Skeletal muscle satellite cell (primary cell): ENCODE measurements at regions not wholly inside any gene's neighbourhood (a gene's known extent, or its start where the extent isn't known, plus 50 kb on each side); places are given as distances from the start of the nearest gene placed in this dataset.
A peak's percentile ranks its signal among the peaks of the same experiment; 100 is the strongest.
"Not testable (repeated sequence)": the region's sequence is repeated elsewhere in the genome, so short reads cannot be mapped to it uniquely, and the experiment has no call there.

Source experiments
- H3K27me3 ChIP-seq: 2 replicates; pipeline ENCODE4 v1.7.0; 2013; ENCODE audit warnings: low read length; ENCODE audit not compliant: control insufficient read depth, insufficient read depth
- H3K36me3 ChIP-seq: 2 replicates; pipeline ENCODE4 v1.7.0; 2013; ENCODE audit warnings: mild to moderate bottlenecking, control low read depth, low read length; ENCODE audit not compliant: insufficient read depth
- H3K4me1 ChIP-seq: 2 replicates; pipeline ENCODE4 v1.7.0; 2013; ENCODE audit warnings: low read length; ENCODE audit not compliant: control insufficient read depth, insufficient read depth
- H3K4me2 ChIP-seq: 2 replicates; pipeline ENCODE4 v1.7.0; 2013; ENCODE audit warnings: mild to moderate bottlenecking, low read length
- H3K4me3 ChIP-seq: 2 replicates; pipeline ENCODE4 v1.7.0; 2013; ENCODE audit warnings: low read length
- H3K9ac ChIP-seq: 2 replicates; pipeline ENCODE4 v1.7.0; 2013; ENCODE audit warnings: mild to moderate bottlenecking, low read depth, low read length, moderate library complexity
- H3K9me3 ChIP-seq: replicated peaks from 2 replicates; pipeline ENCODE4 v1.7.0; 2013; ENCODE audit warnings: mild to moderate bottlenecking, control low read depth, low read length

DNA sequence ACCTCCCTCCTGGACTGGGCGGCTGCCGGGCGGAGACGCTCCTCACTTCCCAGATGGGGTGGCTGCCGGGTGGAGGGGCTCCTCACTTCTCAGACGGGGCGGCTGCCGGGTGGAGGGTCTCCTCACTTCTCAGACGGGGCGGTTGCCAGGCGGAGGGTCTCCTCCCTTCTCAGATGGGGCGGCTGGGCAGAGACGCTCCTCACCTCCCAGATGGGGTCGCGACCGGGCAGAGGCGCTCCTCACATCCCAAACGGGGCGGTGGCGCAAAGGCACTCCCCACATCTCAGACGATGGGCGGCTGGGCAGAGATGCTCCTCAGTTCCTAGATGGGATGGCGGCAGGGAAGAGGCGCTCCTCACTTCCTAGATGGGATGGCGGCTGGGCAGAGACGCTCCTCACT, 305.5 kb downstream of the SLITRK5 start:
- H3K9ac ChIP-seq, H3K36me3 ChIP-seq, H3K27me3 ChIP-seq, H3K4me3 ChIP-seq, H3K4me2 ChIP-seq, H3K9me3 ChIP-seq: not testable (repeated sequence)
- H3K4me1 ChIP-seq, result peaks cover 13% of the 10 kb centered on the region

DNA sequence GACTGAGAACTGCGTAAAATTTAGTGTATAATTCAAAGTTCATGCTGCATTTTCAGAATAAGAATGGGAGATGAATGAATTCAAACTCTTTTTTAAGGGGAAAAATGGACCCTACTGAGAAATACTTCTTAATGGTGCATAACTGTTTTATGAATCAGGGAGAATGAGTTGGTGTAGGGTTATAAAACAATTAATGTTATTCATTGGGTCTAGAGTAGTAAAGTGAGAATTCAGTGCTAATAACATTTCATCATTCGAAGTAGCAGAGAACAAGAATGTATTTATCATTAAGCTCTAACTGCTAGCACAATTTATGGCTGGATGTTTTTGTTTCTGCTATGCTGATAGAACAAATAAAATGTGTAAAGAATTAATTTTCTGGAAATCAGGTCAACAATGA, 310.2 kb downstream of the SLITRK5 start:
- H3K36me3 ChIP-seq, result no peaks in the 10 kb centered on the region
- H3K4me3 ChIP-seq, result no peak overlapping the region
- H3K27me3 ChIP-seq, result no peaks in the 10 kb centered on the region
- H3K4me1 ChIP-seq, result peaks cover 3% of the 10 kb centered on the region
- no peaks in the 10 kb centered on the region for H3K9me3 ChIP-seq
- H3K9ac ChIP-seq, result no peak overlapping the region
- no peak overlapping the region for H3K4me2 ChIP-seq

DNA sequence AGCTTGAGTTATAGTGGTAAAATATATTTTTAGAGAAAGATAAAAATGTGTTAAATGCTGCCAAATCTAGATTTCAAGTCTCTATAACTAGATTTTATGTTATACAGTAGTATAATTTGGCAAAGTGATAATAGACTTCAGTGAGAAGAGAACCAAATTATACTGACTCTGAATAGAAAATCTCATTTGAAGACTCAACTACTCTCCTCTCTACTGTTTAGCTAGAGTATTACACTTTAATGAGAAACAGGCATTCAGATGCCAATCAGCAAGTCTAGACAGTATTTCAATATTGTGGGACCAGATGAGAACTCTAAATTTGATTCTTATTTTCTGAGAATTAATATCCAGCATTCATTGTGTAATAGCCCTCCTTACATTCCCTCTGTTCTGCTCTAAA, 311.2 kb downstream of the SLITRK5 start:
- no peaks in the 10 kb centered on the region for H3K27me3 ChIP-seq
- no peak overlapping the region for H3K4me2 ChIP-seq
- H3K4me3 ChIP-seq, result no peak overlapping the region
- H3K36me3 ChIP-seq, result no peaks in the 10 kb centered on the region
- H3K9me3 ChIP-seq, result no peaks in the 10 kb centered on the region
- peaks cover 3% of the 10 kb centered on the region for H3K4me1 ChIP-seq
- no peak overlapping the region for H3K9ac ChIP-seq

DNA sequence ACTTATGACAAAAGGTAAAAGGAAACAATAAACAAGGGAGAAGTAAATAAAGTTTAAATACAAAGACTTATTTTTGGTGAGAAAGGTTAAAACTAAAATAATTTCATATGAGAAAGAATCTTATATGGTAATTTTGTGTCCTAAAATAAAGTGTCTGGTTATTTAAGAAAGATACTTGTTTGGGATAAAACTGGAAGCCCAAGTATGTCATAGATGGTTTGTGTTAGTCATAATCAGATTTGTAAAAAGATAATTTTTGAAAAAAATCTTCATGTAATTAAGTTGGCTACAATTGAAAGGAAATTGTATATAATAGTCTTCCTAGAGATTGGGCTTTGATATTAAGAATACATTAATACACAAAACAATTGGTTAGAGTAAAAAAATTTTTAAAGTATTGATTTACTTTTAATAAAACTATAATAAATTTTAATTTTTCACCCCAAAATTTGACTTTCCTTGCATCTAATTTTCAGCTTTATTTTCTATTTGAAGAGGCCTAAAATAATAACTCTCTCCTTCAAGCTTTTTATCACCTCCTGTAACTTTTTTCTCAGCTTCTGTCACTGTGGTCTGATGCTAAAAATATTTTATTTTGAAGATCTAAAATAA, 315.6 kb downstream of the SLITRK5 start:
- Histone ChIP-seq H3K9ac (no peak overlapping the region), H3K4me1 (no peaks in the 10 kb centered on the region), H3K36me3 (no peaks in the 10 kb centered on the region), H3K27me3 (no peaks in the 10 kb centered on the region), H3K4me2 (no peak overlapping the region), H3K9me3 (no peaks in the 10 kb centered on the region), H3K4me3 (no peak overlapping the region)

DNA sequence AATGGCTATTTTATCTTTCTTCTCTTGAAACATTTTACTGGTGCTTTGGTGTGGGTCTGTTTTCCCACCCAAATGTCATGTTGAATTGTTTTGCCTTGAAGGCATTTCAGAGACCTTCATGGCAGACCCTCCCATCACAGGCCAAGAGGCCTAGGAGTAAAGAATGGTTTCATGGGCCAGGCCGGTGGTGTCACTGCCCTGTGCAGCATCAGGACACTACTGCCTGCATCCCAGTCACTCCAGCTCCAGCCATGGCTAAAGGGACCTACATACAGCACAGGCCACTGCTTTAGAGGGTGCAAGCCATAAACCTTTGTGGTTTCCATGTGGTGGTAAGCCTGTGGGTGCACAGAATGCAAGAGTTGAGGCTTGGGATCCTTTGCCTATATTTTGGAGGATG, 326.9 kb downstream of the SLITRK5 start:
- Histone ChIP-seq H3K4me3 (no peak overlapping the region), H3K4me2 (no peak overlapping the region), H3K4me1 (peaks cover 22% of the 10 kb centered on the region), H3K36me3 (no peaks in the 10 kb centered on the region), H3K9ac (no peak overlapping the region), H3K27me3 (no peaks in the 10 kb centered on the region), H3K9me3 (no peaks in the 10 kb centered on the region)

DNA sequence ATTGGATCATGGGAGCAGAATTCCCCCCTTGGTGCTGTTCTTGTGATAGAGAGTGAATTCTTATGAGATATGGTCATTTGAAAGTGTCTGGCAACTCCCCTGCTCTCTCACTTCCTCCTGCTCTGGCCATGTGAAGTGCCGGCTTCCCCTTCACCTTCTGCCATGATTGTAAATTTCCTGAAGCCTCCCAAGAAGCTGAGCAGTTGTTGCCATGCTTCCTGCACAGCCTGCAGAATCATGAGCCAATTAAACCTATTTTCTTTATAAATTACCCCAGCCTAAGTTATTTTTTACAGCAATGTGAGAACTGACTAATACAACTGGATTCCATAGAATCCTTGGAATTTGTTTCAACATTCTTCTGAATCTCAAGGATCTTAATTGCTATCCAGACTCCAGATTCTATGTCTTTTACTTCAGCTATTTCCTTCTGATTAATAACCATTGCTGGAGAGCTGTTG, 328.1 kb downstream of the SLITRK5 start:
- Histone ChIP-seq H3K9ac (peak overlapping the region; percentile 46), H3K4me1 (peaks cover 22% of the 10 kb centered on the region), H3K36me3 (no peaks in the 10 kb centered on the region), H3K27me3 (no peaks in the 10 kb centered on the region), H3K9me3 (no peaks in the 10 kb centered on the region), H3K4me3 (peak overlapping the region; percentile 12), H3K4me2 (peak overlapping the region; percentile 29)

DNA sequence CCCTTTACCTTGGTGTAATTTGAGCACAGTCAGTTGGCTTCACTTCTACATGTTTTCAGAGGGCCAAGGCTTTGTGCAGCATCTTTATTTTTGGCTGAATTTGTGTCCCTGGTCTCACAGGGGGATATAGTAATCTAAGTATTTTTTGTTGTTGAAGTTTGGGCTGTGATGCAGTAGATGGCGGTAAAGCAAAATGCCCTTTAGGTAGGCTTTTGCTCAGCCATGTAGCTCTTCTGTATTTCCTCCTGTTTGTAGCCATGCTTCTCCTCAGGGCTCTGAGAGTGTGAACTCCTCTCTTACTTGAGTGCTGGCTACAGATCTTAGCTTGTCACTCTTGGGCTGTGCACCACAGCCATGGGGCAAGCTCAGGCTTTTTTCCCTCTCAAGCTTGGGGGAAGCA, 328.6 kb downstream of the SLITRK5 start:
- Histone ChIP-seq H3K9ac (peak overlapping the region; percentile 20), H3K4me1 (peaks cover 22% of the 10 kb centered on the region), H3K4me2 (peak overlapping the region; percentile 29), H3K36me3 (no peaks in the 10 kb centered on the region), H3K27me3 (no peaks in the 10 kb centered on the region), H3K9me3 (no peaks in the 10 kb centered on the region), H3K4me3 (no peak overlapping the region)

DNA sequence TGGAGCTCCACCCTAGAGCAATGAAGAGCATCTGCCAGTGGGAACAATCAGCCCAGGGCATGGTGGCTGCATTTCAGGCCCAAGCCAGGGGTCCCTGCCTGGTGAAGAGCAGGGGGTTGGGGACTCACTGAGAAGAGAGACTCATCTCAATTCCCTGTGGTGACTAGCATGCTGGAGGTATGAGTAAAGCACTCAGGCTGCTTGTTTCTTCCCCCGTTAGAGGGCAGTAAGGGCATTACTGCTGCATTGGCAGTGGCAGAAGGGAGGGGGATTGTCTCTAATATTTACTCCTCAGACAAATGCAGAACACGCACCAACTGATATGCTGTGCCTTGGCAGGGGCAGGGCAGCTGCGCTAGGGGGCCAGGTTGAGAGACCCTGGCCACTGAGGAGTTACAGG, 329.1 kb downstream of the SLITRK5 start:
- H3K4me3 ChIP-seq, result no peak overlapping the region
- H3K27me3 ChIP-seq, result no peaks in the 10 kb centered on the region
- H3K9me3 ChIP-seq, result no peaks in the 10 kb centered on the region
- H3K4me1 ChIP-seq, result peaks cover 22% of the 10 kb centered on the region
- H3K9ac ChIP-seq, result peak overlapping the region; percentile 20
- H3K4me2 ChIP-seq, result peak overlapping the region; percentile 29
- H3K36me3 ChIP-seq, result no peaks in the 10 kb centered on the region

DNA sequence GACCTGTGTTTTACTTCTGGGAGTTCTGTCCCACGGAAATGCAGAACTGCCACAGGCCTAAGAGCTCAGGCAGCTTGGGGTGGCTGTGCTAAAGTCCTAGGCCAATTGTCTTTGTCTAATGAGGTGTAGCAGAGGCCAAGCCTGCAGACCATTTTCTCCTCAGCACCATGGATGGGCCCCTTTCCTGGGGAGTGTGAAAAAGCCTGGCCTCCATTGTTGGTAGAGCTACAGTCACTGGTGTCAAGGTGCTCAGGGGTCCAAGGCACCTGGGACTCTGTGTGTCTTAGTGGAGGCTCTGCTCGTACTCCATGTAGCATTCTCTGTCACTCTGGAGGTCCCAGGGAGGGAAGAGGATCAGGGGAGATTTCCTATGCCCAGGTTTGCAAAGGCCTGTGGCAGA, 329.6 kb downstream of the SLITRK5 start:
- no peaks in the 10 kb centered on the region for H3K27me3 ChIP-seq
- no peaks in the 10 kb centered on the region for H3K9me3 ChIP-seq
- H3K4me1 ChIP-seq, result peaks cover 22% of the 10 kb centered on the region
- no peak overlapping the region for H3K4me3 ChIP-seq
- H3K36me3 ChIP-seq, result no peaks in the 10 kb centered on the region
- H3K9ac ChIP-seq, result no peak overlapping the region
- no peak overlapping the region for H3K4me2 ChIP-seq

DNA sequence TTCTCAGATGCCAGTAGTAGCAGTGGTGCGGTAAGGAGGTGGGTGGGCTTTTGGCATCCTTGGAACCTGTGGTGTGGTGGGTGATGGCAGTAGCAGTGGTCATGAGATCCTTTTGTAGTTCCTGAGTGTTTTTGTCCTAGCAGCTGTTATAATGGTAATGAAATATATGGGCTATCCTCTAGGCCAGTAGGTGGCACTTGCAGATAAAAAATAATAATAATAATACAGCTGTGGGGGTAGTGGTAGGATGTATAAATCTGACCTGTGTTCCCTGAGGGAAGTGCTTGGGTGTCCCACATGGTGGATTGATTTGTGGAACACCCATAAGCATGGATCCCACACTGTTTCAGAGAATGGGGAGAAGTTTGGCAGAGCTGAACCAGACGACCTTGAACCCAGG, 334.0 kb downstream of the SLITRK5 start:
- Histone ChIP-seq H3K27me3 (no peaks in the 10 kb centered on the region), H3K4me3 (no peak overlapping the region), H3K9ac (no peak overlapping the region), H3K4me2 (no peak overlapping the region), H3K4me1 (peaks cover 6% of the 10 kb centered on the region), H3K9me3 (no peaks in the 10 kb centered on the region), H3K36me3 (no peaks in the 10 kb centered on the region)

DNA sequence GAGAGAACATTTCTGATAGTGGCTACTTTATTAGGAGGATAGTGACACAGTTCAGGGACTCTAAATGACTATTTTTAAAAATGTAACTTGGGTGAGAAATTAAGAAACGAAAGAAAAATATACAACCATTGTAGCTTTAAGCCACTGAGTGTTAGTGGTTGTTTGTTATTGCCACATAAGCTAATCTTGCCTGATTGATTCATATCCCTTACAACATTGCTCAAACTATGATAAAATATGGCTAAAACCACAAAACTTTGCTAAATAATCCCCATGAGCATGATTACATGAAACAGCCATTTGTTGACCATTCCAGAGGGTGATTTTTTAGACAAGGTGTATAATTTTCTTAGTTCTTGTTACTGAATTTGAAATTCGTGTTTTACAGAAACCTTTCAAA, 343.4 kb downstream of the SLITRK5 start:
- no peaks in the 10 kb centered on the region for H3K27me3 ChIP-seq
- H3K4me2 ChIP-seq, result no peak overlapping the region
- H3K4me1 ChIP-seq, result peaks cover 5% of the 10 kb centered on the region
- no peak overlapping the region for H3K4me3 ChIP-seq
- no peak overlapping the region for H3K9ac ChIP-seq
- H3K9me3 ChIP-seq, result no peaks in the 10 kb centered on the region
- H3K36me3 ChIP-seq, result no peaks in the 10 kb centered on the region

DNA sequence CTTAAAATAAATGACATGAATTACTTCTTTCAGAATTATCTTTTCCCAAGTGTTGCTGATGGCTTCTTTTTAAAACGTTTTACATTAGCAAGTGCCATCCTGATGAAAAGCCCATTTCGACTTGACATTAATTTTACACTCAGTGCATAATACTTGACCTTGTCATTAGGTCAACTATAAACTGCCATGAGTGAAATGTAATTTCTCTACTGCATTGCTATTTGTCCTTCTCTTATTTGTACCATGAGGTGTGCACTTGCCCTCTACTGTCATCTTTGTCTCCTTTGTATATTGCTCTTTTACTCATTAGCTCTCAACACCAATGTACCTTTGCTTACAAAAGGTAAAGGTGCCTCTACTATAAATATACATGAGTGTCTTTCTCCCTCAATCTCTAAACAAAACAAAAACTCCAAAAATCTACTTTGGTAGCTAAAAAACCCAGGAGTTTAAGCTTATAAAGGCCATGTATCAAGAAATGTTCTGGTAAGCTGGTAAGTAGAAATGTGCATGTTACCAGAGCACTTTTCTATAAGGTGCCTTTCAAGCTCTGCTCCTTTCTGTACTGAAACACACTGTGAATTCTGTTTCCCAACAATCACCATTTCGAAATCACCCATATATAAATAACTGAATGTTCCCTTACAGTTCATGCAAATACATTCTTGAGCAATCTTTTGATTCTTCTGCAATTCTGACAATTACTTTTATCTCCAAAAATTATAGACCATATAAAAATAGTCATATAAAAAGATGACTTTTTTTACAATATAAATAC, 351.4 kb downstream of the SLITRK5 start:
- Histone ChIP-seq H3K27me3 (no peaks in the 10 kb centered on the region), H3K4me2 (no peak overlapping the region), H3K36me3 (no peaks in the 10 kb centered on the region), H3K4me1 (peaks cover 5% of the 10 kb centered on the region), H3K9me3 (no peaks in the 10 kb centered on the region), H3K4me3 (no peak overlapping the region), H3K9ac (no peak overlapping the region)
